K562 (cell line): ENCODE measurements at regions not wholly inside any gene's neighbourhood (a gene's known extent, or its start where the extent isn't known, plus 50 kb on each side); places are given as distances from the start of the nearest gene placed in this dataset.

Experiments used
- ATAC-seq: fragments of 200-7000 bp; cut with Tn5 transposase; 3 replicates; pipeline ENCODE4 v1.9.1; 2020; ENCODE audit warnings: moderate library complexity
- BruUV-seq: library from RNA; stranded (reverse); fragments of 400-500 nt; replicated peaks from 2 replicates; lab custom pipeline; 2021; lab: Mats Ljungman, UMichigan
- CTCF ChIA-PET: fragments of 300-600 bp; formaldehyde crosslinking; extraction: SDS; loops from one replicate; lab custom pipeline; 2021; ENCODE audit warnings: low intra/inter-chr PET ratio; lab: Yijun Ruan, JAX
- POLR2A ChIA-PET: fragments of 300-600, 350-650 bp; sonication (Branson Sonifier 250); formaldehyde crosslinking; extraction: SDS; loops from one replicate; lab custom pipeline; 2021; ENCODE audit warnings: antibody characterized with exemption, inconsistent platforms; lab: Yijun Ruan, JAX
- DNase-seq, 4 experiments: peaks; one replicate each; pipeline versions ENCODE4 v3.0.0 to v3.0.0-alpha.2; 2011 to 2018; ENCODE audit warnings: low spot score in 3 of 4, mixed read lengths in 3 of 4; ENCODE audit errors: extremely low read depth in 1 of 4
- FAIRE-seq: peaks from 2 replicates; lab custom pipeline; 2011; peaks lifted over from hg19 to GRCh38; lab: Jason Lieb, UNC
- H2AFZ ChIP-seq: 2 replicates; pipeline ENCODE4 v1.6.0; 2011; ENCODE audit warnings: low read depth, low read length, control low read depth, inconsistent platforms
- H3K27ac ChIP-seq: fragments of 200-600 bp; 3 replicates; pipeline ENCODE4 v1.8.0; 2011; ENCODE audit warnings: low read depth, mild to moderate bottlenecking, control low read depth, inconsistent platforms, low read length, moderate library complexity, mixed read lengths; ENCODE audit errors: extremely low read depth
- H3K27me3 ChIP-seq, 2 experiments: fragments of 300-600 bp in 1 of 2; 2 replicates in 1 of 2; 3 replicates in 1 of 2; pipeline versions ENCODE4 v1.6.0 to v1.8.0; 2011; ENCODE audit warnings: inconsistent platforms in 2 of 2, low read length in 2 of 2, mild to moderate bottlenecking in 1 of 2, mixed read lengths in 1 of 2, moderate library complexity in 1 of 2; ENCODE audit not compliant: control insufficient read depth in 2 of 2, insufficient read depth in 2 of 2
- H3K36me3 ChIP-seq: fragments of 300-600 bp; 3 replicates; pipeline ENCODE4 v1.8.0; 2011; ENCODE audit warnings: mild to moderate bottlenecking, low read length, inconsistent platforms; ENCODE audit not compliant: control insufficient read depth, insufficient read depth
- H3K4me1 ChIP-seq, 2 experiments: fragments of 200-600 bp in 1 of 2; replicated peaks in 1 of 2; 2 replicates in 1 of 2; 3 replicates in 1 of 2; pipeline versions ENCODE4 v1.5.1 to v1.8.0; 2011; ENCODE audit warnings: inconsistent platforms in 2 of 2, low read length in 2 of 2, mild to moderate bottlenecking in 1 of 2, mixed read lengths in 1 of 2, moderate library complexity in 1 of 2; ENCODE audit not compliant: control insufficient read depth in 2 of 2, insufficient read depth in 2 of 2
- H3K4me2 ChIP-seq: 2 replicates; pipeline ENCODE4 v1.6.1; 2011; ENCODE audit warnings: low read length, control low read depth, inconsistent platforms, mixed read lengths; ENCODE audit not compliant: insufficient read depth
- H3K4me3 ChIP-seq: fragments of 200-600 bp; sonication (generic), shearing (Covaris generic); 2 replicates; pipeline ENCODE4 v1.5.1; 2016; ENCODE audit warnings: control low read depth, inconsistent platforms
- H3K79me2 ChIP-seq: fragments of 200-600 bp; 3 replicates; pipeline ENCODE4 v1.8.0; 2011; ENCODE audit warnings: low read length, inconsistent platforms; ENCODE audit not compliant: control insufficient read depth, insufficient read depth
- H3K9ac ChIP-seq, 2 experiments: 2 replicates each; pipeline versions ENCODE4 v1.6.0 to v1.6.1; 2011; ENCODE audit warnings: low read depth in 2 of 2, low read length in 2 of 2, control low read depth in 1 of 2, inconsistent platforms in 1 of 2, mild to moderate bottlenecking in 1 of 2, mixed read lengths in 1 of 2; ENCODE audit not compliant: insufficient read depth in 1 of 2
- H3K9me1 ChIP-seq: one replicate; pipeline ENCODE4 v1.6.0; 2011; ENCODE audit warnings: inconsistent platforms, mild to moderate bottlenecking, low read length, moderate library complexity; ENCODE audit not compliant: control insufficient read depth, insufficient read depth
- H3K9me3 ChIP-seq: replicated peaks from 2 replicates; pipeline ENCODE4 v1.5.1; 2011; ENCODE audit warnings: low read depth, low read length, inconsistent platforms; ENCODE audit not compliant: control insufficient read depth, insufficient read depth
- H4K20me1 ChIP-seq: replicated peaks from 2 replicates; pipeline ENCODE4 v1.6.1; 2011; ENCODE audit warnings: low read length, inconsistent platforms, mixed read lengths; ENCODE audit not compliant: control insufficient read depth, insufficient read depth
- CHD2 ChIP-seq: IDR thresholded peaks from 2 replicates; pipeline ENCODE4 v1.6.1; 2011; ENCODE audit warnings: low read depth, low read length
- DDX20 ChIP-seq: fragments of 450-650 bp; IDR thresholded peaks from 2 replicates; pipeline ENCODE4 v1.6.1; 2016; ENCODE audit warnings: missing genetic modification characterization, low read depth, mild to moderate bottlenecking, missing compliant biosample characterization, moderate library complexity
- DMBX1 ChIP-seq: fragments of 250-450 bp; sonication (Bioruptor Pico); IDR thresholded peaks from 2 replicates; pipeline ENCODE4 v1.8.0; 2022; ENCODE audit warnings: inconsistent platforms, mild to moderate bottlenecking, moderate library complexity, borderline replicate concordance
- FOS ChIP-seq: IDR thresholded peaks from 3 replicates; pipeline ENCODE4 v1.6.1; 2011; ENCODE audit not compliant: insufficient read length; ENCODE audit errors: extremely low read depth
- JUND ChIP-seq, 2 experiments: IDR thresholded peaks; 2 replicates in 1 of 2; 3 replicates in 1 of 2; pipeline ENCODE4 v1.6.1; 2011; ENCODE audit warnings: borderline replicate concordance in 2 of 2, low read depth in 2 of 2, low read length in 2 of 2, improper control_type of control experiment in 1 of 2, missing biosample characterization in 1 of 2, missing genetic modification characterization in 1 of 2, missing genetic modification reagents in 1 of 2
- MXD1 ChIP-seq: fragments of 250-450 bp; sonication (Bioruptor Pico); IDR thresholded peaks from 2 replicates; pipeline ENCODE4 v1.8.0; 2021; ENCODE audit warnings: borderline replicate concordance, mild to moderate bottlenecking, moderate library complexity; ENCODE audit not compliant: poor library complexity, severe bottlenecking
- NELFE ChIP-seq: IDR thresholded peaks from 2 replicates; pipeline ENCODE4 v1.6.1; 2011; ENCODE audit warnings: mild to moderate bottlenecking; ENCODE audit not compliant: insufficient read depth, insufficient read length
- NKRF ChIP-seq: fragments of 450-650 bp; IDR thresholded peaks from 2 replicates; pipeline ENCODE4 v1.6.1; 2016; ENCODE audit warnings: borderline replicate concordance
- RBM25 ChIP-seq: fragments of 200-400 bp; formaldehyde crosslinking; IDR thresholded peaks from 2 replicates; pipeline ENCODE4 v1.6.1; 2018; ENCODE audit warnings: low read length, low read depth, moderate library complexity; ENCODE audit not compliant: severe bottlenecking
- SMARCA4 ChIP-seq: fragments of 450-650 bp; IDR thresholded peaks from 2 replicates; pipeline ENCODE4 v1.6.1; 2016
- SRF ChIP-seq, 2 experiments: fragments of 250-450, 450-650 bp in 1 of 2; sonication (Bioruptor Pico) in 1 of 2; sonication (generic) in 1 of 2; formaldehyde crosslinking; IDR thresholded peaks; 2 replicates each; pipeline versions ENCODE4 v1.5.0 to v1.5.1; 2020 to 2022; ENCODE audit warnings: mild to moderate bottlenecking in 1 of 2, missing genetic modification reagents in 1 of 2
- XRCC5 ChIP-seq: fragments of 200-400 bp; formaldehyde crosslinking; IDR thresholded peaks from 2 replicates; pipeline ENCODE4 v1.6.1; 2017; ENCODE audit warnings: low read depth, mild to moderate bottlenecking, low read length
- ZNF407 ChIP-seq: fragments of 450-650 bp; IDR thresholded peaks from 2 replicates; pipeline ENCODE4 v1.6.1; 2016; ENCODE audit warnings: low read depth
- WGBS: fragments of 100-300 bp; shearing (Covaris generic); methylation state at CpG from one replicate; pipeline ENCODE4 v1.1.6; 2016; ENCODE audit warnings: low coverage, mixed read lengths; ENCODE audit not compliant: insufficient coverage; ENCODE audit errors: missing lambda C conversion rate; 5-methylcytosine and 5-hydroxymethylcytosine counted together
- in situ Hi-C: fragments of 300-500 bp; cut with MboI; formaldehyde crosslinking; loops from 4 replicates; pipeline ENCODE4 v1.15.0; 2018; ENCODE audit warnings: inconsistent platforms, mixed read lengths
- intact Hi-C: fragments of 100-400 bp; cut with micrococcal nuclease; formaldehyde crosslinking; loops from 2 replicates; pipeline ENCODE4 v1.14.2; 2022

- Histone ChIP-seq H3K9me3 (no peaks in the 10 kb centered on the region), H4K20me1 (no peaks in the 10 kb centered on the region), H3K79me2 (no peaks in the 10 kb centered on the region), H3K4me3 (no peak overlapping the region), H3K27me3 (no peaks in the 10 kb centered on the region), H3K4me2 (no peak overlapping the region), H3K36me3 (no peaks in the 10 kb centered on the region), H3K27ac (no peak overlapping the region), H2AFZ (no peak overlapping the region), H3K4me1 (no peaks in the 10 kb centered on the region), H3K9ac (no peak overlapping the region), H3K9me1 (no peaks in the 10 kb centered on the region)
- intact Hi-C loops: no loop called here
- ATAC-seq: no peak
- CTCF ChIA-PET: no interaction called here
- WGBS: 0% methylated on average over 1 of the region's 4 CpGs
- POLR2A ChIA-PET: no interaction called here
- no peak for FAIRE-seq
- no TSS peak for BruUV-seq
- in situ Hi-C loops: no loop called here
- no peak for DNase-seq
- TF ChIP-seq SMARCA4 (no peak), JUND (IDR thresholded peaks at IDR 0.05; ENCODE audit: borderline replicate concordance, low read depth, low read length) (no peak), JUND (tag; IDR thresholded peaks at IDR 0.05; ENCODE audit: borderline replicate concordance, low read depth, low read length) (no peak), NKRF (no peak), CHD2 (no peak), NELFE (no peak), MXD1 (CRISPR knock-in tag) (no peak), SRF (CRISPR knock-in tag; IDR thresholded peaks at IDR 0.05) (no peak), FOS (no peak), DMBX1 (no peak), ZNF407 (no peak), RBM25 (no peak), XRCC5 (no peak), DDX20 (tag) (no peak)
Observed at GRCh38 chr13:86601351-86601750, 802.1 kb upstream of the SLITRK6 start.
